ENCODE measurements at regions not wholly inside any gene's neighbourhood (a gene's known extent, or its start where the extent isn't known, plus 50 kb on each side); places are given as distances from the start of the nearest gene placed in this dataset.
"Not testable (repeated sequence)": the region's sequence is repeated elsewhere in the genome, so short reads cannot be mapped to it uniquely, and the experiment has no call there.

- H3K36me3 ChIP-seq (ENCODE audit: insufficient read depth in 1 of 2, low read depth in 1 of 2), result no peaks in the 10 kb centered on the region
These were observed 2321.8 kb upstream of the PCDH20 start for GRCh38 chr13:63737418-63737817.

DNA sequence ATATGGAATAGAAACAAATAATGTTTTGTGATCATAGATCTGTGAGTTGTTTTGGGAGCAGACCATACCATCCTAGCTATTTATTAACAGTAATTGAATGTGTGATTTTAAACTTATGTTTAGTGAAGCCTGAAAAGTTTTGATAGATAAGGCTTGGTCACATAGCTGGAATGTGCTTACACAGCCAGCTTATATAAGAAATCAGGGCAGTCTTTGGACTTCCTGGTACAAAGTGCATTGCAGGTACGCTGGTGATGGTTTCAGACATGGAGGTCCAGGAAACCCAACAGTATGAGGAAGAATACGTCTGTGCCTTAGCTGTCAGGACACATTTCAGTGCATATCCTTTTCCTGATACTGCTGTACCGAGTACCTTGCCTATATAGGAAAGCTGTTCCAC, 2316.2 kb upstream of the PCDH20 start:
- H3K9me3 ChIP-seq, result no peaks in the 10 kb centered on the region
- no peaks in the 10 kb centered on the region for H3K4me1 ChIP-seq
- intact Hi-C loops (cut with DNase I), result no loop called here
- DNase-seq (no peak), ATAC-seq (no peak)
- no peaks in the 10 kb centered on the region for H3K36me3 ChIP-seq (ENCODE audit: insufficient read depth in 1 of 2, low read depth in 1 of 2)
- 68 to 83% (median 80%) methylated on average over 3 of the region's 3 CpGs for WGBS, 3 donors
- H3K27ac ChIP-seq, result no peak overlapping the region
- no peaks in the 10 kb centered on the region for H3K27me3 ChIP-seq (ENCODE audit: insufficient read depth in 3 of 3, low read length in 2 of 3)
- no peak overlapping the region for H3K4me3 ChIP-seq
- TF ChIP-seq, protein P1, sequence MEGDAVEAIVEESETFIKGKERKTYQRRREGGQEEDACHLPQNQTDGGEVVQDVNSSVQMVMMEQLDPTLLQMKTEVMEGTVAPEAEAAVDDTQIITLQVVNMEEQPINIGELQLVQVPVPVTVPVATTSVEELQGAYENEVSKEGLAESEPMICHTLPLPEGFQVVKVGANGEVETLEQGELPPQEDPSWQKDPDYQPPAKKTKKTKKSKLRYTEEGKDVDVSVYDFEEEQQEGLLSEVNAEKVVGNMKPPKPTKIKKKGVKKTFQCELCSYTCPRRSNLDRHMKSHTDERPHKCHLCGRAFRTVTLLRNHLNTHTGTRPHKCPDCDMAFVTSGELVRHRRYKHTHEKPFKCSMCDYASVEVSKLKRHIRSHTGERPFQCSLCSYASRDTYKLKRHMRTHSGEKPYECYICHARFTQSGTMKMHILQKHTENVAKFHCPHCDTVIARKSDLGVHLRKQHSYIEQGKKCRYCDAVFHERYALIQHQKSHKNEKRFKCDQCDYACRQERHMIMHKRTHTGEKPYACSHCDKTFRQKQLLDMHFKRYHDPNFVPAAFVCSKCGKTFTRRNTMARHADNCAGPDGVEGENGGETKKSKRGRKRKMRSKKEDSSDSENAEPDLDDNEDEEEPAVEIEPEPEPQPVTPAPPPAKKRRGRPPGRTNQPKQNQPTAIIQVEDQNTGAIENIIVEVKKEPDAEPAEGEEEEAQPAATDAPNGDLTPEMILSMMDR (IDR thresholded peaks at IDR 0.05), result no peak

More at GRCh38 chr13:63737418-63737817, 2321.8 kb upstream of the PCDH20 start:
- intact Hi-C loops (cut with DNase I), result no loop called here
- no peaks in the 10 kb centered on the region for H3K9me3 ChIP-seq
- H3K27me3 ChIP-seq (ENCODE audit: insufficient read depth in 3 of 3, low read length in 2 of 3), result no peaks in the 10 kb centered on the region
- 95 to 98% (median 98%) methylated on average over 15 to 19 of the region's 19 CpGs for WGBS, 3 donors
- no peaks in the 10 kb centered on the region for H3K4me1 ChIP-seq
- ATAC-seq (no peak), DNase-seq (no peak)
- H3K27ac ChIP-seq, result no peak overlapping the region
- no peak overlapping the region for H3K4me3 ChIP-seq
- TF ChIP-seq, protein P1 (IDR thresholded peaks at IDR 0.05), result no peak

- H3K27ac ChIP-seq; DNase-seq; H3K4me3 ChIP-seq; H3K36me3 ChIP-seq (ENCODE audit: insufficient read depth in 1 of 2, low read depth in 1 of 2); H3K9me3 ChIP-seq; intact Hi-C loops (cut with DNase I); H3K4me1 ChIP-seq; H3K27me3 ChIP-seq (ENCODE audit: insufficient read depth in 3 of 3, low read length in 2 of 3); ATAC-seq: not testable (repeated sequence)
- WGBS, 3 donors, result 69 to 94% (median 89%) methylated on average over 2 of the region's 2 CpGs
These were observed 2296.5 kb upstream of the PCDH20 start for GRCh38 chr13:63712159-63712558.

DNA sequence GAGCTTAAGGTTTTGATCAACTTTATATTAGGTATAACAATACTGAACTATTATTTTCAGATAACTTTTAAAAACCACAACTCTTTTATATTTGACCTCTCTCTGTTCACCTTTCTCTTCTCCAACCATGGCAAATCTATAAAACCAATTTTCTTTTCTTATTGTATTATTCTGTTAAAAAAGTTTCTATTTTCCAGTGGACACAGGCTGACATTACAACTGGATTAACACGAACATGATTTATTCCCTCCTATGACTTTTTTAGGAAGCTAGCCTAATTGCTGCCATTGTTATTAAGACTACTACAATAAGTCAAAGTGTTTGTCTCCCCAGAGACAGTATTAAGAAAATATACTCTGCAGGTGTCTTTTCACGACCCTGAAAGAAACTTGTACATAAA, 2291.1 kb upstream of the PCDH20 start:
- Histone ChIP-seq H3K27ac (no peak overlapping the region), H3K27me3 (ENCODE audit: insufficient read depth in 3 of 3, low read length in 2 of 3) (no peaks in the 10 kb centered on the region), H3K36me3 (ENCODE audit: insufficient read depth in 1 of 2, low read depth in 1 of 2) (no peaks in the 10 kb centered on the region), H3K4me3 (no peak overlapping the region), H3K4me1 (no peaks in the 10 kb centered on the region), H3K9me3 (no peaks in the 10 kb centered on the region)
- intact Hi-C loops (cut with DNase I), result no loop called here
- WGBS, 3 donors, result 33 to 38% (median 38%) methylated on average over 2 of the region's 2 CpGs
- ATAC-seq (no peak), DNase-seq (no peak)
- TF ChIP-seq, protein P1 (IDR thresholded peaks at IDR 0.05), result no peak

DNA sequence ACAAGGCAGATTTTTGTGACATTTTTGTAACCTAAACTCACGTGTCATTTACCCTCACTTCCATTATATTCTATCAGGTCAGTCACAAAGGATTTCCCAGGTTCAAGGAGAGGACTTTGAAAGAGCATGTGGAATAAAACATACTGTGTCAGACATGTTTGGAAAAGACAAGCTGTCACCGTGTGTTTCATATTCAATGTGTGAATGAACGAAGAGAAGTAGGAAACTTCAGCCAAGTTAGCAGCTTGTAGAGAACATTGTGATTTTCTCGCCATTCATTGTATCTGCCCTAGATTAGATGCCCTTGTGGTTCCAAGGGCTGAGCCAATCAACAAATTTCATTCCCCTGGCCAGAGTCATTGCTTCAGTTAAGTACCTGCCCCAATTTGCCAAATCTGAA, 2288.9 kb upstream of the PCDH20 start:
- H3K36me3 ChIP-seq (ENCODE audit: insufficient read depth in 1 of 2, low read depth in 1 of 2), result no peaks in the 10 kb centered on the region
- WGBS, 3 donors, result 40 to 45% (median 44%) methylated on average over 4 of the region's 4 CpGs
- no peak overlapping the region for H3K4me3 ChIP-seq
- no peaks in the 10 kb centered on the region for H3K4me1 ChIP-seq
- DNase-seq (no peak), ATAC-seq (no peak)
- H3K27me3 ChIP-seq (ENCODE audit: insufficient read depth in 3 of 3, low read length in 2 of 3), result no peaks in the 10 kb centered on the region
- TF ChIP-seq, protein P1 (IDR thresholded peaks at IDR 0.05), result no peak
- no peaks in the 10 kb centered on the region for H3K9me3 ChIP-seq
- intact Hi-C loops (cut with DNase I), result no loop called here
- no peak overlapping the region for H3K27ac ChIP-seq

Measured in psoas muscle (tissue), 7 donors.